MCF 10A (cell line): ENCODE measurements at regions not wholly inside any gene's neighbourhood (a gene's known extent, or its start where the extent isn't known, plus 50 kb on each side); places are given as distances from the start of the nearest gene placed in this dataset.

Source experiments
- BruUV-seq: library from RNA; stranded (reverse); fragments of 400-500 nt; replicated peaks from 2 replicates; lab custom pipeline; 2021; lab: Mats Ljungman, UMichigan
- CTCF ChIA-PET: fragments of 300-600 bp; sonication (Branson Sonifier 250); formaldehyde crosslinking; extraction: SDS; loops from one replicate; lab custom pipeline; 2021; ENCODE audit warnings: antibody characterized with exemption, inconsistent platforms; lab: Yijun Ruan, JAX
- POLR2A ChIA-PET: fragments of 300-600, 350-650 bp; sonication (Branson Sonifier 250); formaldehyde crosslinking; extraction: SDS; loops from one replicate; lab custom pipeline; 2020; ENCODE audit warnings: antibody characterized with exemption, inconsistent platforms; lab: Yijun Ruan, JAX
- DNase-seq: peaks from one replicate; pipeline ENCODE4 v3.0.0-alpha.2; 2018; ENCODE audit not compliant: unreplicated experiment
- H3K27ac Mint-ChIP-seq: one replicate; pipeline ENCODE4 v1.8.0; 2022; ENCODE audit warnings: mild to moderate bottlenecking, low read depth, mixed read lengths; ENCODE audit not compliant: unreplicated experiment
- H3K27me3 Mint-ChIP-seq: one replicate; pipeline ENCODE4 v1.8.0; 2022; ENCODE audit warnings: mixed read lengths; ENCODE audit not compliant: insufficient read depth, unreplicated experiment
- H3K36me3 Mint-ChIP-seq: one replicate; pipeline ENCODE4 v1.8.0; 2022; ENCODE audit warnings: mild to moderate bottlenecking, moderate library complexity, mixed read lengths; ENCODE audit not compliant: insufficient read depth, unreplicated experiment
- H3K4me1 Mint-ChIP-seq: one replicate; pipeline ENCODE4 v1.8.0; 2022; ENCODE audit warnings: mixed read lengths; ENCODE audit not compliant: insufficient read depth, unreplicated experiment
- H3K4me3 Mint-ChIP-seq: one replicate; pipeline ENCODE4 v1.8.0; 2022; ENCODE audit warnings: mild to moderate bottlenecking, moderate library complexity, mixed read lengths; ENCODE audit not compliant: unreplicated experiment
- H3K9me3 Mint-ChIP-seq: one replicate; pipeline ENCODE4 v1.8.0; 2022; ENCODE audit warnings: mixed read lengths; ENCODE audit not compliant: unreplicated experiment
- CTCF ChIP-seq: fragments of 200-600 bp; IDR thresholded peaks from one replicate; pipeline ENCODE4 v1.8.0; 2022; ENCODE audit warnings: antibody characterized with exemption, mild to moderate bottlenecking; ENCODE audit not compliant: unreplicated experiment
- intact Hi-C: fragments of 100-400 bp; cut with micrococcal nuclease; formaldehyde crosslinking; loops from 2 replicates; pipeline ENCODE4 v1.14.1; 2022

- intact Hi-C loops: no loop called here
- Mint-ChIP-seq H3K27ac (no peak overlapping the region), H3K4me1 (peaks cover 4% of the 10 kb centered on the region), H3K9me3 (peaks cover 7% of the 10 kb centered on the region), H3K4me3 (no peak overlapping the region), H3K27me3 (no peaks in the 10 kb centered on the region), H3K36me3 (no peaks in the 10 kb centered on the region)
- no peak for TF ChIP-seq CTCF
- BruUV-seq: no TSS peak
- POLR2A ChIA-PET: no interaction called here
- CTCF ChIA-PET: interaction anchor here (0.6 to 0.7 kb wide), 2 partner anchors 308 to 1064 kb away, joined by 3 to 4 read pairs; no protein-coding TSS in a partner anchor
- DNase-seq: no peak
Measured at GRCh38 chr6:156131221-156131903, 645.8 kb upstream of the ARID1B start.

GRCh38 chr6:156126535-156126934, 650.6 kb upstream of the ARID1B start:
- no peak overlapping the region for H3K27ac Mint-ChIP-seq
- intact Hi-C loops: no loop called here
- TF ChIP-seq CTCF: no peak
- no peaks in the 10 kb centered on the region for H3K36me3 Mint-ChIP-seq
- DNase-seq: no peak
- peaks cover 11% of the 10 kb centered on the region for H3K9me3 Mint-ChIP-seq
- no peak overlapping the region for H3K4me3 Mint-ChIP-seq
- POLR2A ChIA-PET: no interaction called here
- CTCF ChIA-PET: interaction anchor here (0.9 kb wide), 1 partner anchor 496 kb away, joined by 4 read pairs; no protein-coding TSS in a partner anchor
- H3K4me1 Mint-ChIP-seq: peaks cover 5% of the 10 kb centered on the region
- H3K27me3 Mint-ChIP-seq: no peaks in the 10 kb centered on the region
- BruUV-seq: no TSS peak

GRCh38 chr6:156125844-156126243, 651.3 kb upstream of the ARID1B start:
- Mint-ChIP-seq H3K4me3 (no peak overlapping the region), H3K4me1 (peaks cover 5% of the 10 kb centered on the region), H3K27me3 (no peaks in the 10 kb centered on the region), H3K27ac (no peak overlapping the region), H3K36me3 (no peaks in the 10 kb centered on the region), H3K9me3 (peaks cover 11% of the 10 kb centered on the region)
- no TSS peak for BruUV-seq
- intact Hi-C loops: no loop called here
- POLR2A ChIA-PET: no interaction called here
- TF ChIP-seq CTCF: no peak
- DNase-seq: no peak
- CTCF ChIA-PET: interaction anchor here (0.9 kb wide), 1 partner anchor 497 kb away, joined by 4 read pairs; no protein-coding TSS in a partner anchor

- ChIA-PET CTCF (interaction anchor here (0.6 to 1.0 kb wide), 2 partner anchors 18 to 796 kb away, joined by 3 read pairs; no protein-coding TSS in a partner anchor), POLR2A (no interaction called here)
- intact Hi-C loops: no loop called here
- no peak for DNase-seq
- H3K9me3 Mint-ChIP-seq: peaks cover 11% of the 10 kb centered on the region
- TF ChIP-seq CTCF: no peak
- H3K4me3 Mint-ChIP-seq: no peak overlapping the region
- no peaks in the 10 kb centered on the region for H3K36me3 Mint-ChIP-seq
- H3K27me3 Mint-ChIP-seq: no peaks in the 10 kb centered on the region
- H3K27ac Mint-ChIP-seq: no peak overlapping the region
- no TSS peak for BruUV-seq
- peaks cover 5% of the 10 kb centered on the region for H3K4me1 Mint-ChIP-seq
Measured at GRCh38 chr6:156123731-156124130, 653.4 kb upstream of the ARID1B start.
